GM19438 (cell line): ENCODE measurements at regions not wholly inside any gene's neighbourhood (a gene's known extent, or its start where the extent isn't known, plus 50 kb on each side); places are given as distances from the start of the nearest gene placed in this dataset.
"Not testable (repeated sequence)": the region's sequence is repeated elsewhere in the genome, so short reads cannot be mapped to it uniquely, and the experiment has no call there.

ENCODE experiments used
- ATAC-seq: cut with Tn5 transposase; IDR thresholded peaks from one replicate; pipeline ENCODE4 v1.9.1; 2021; ENCODE audit warnings: low read depth; ENCODE audit not compliant: unreplicated experiment

- ATAC-seq: no peak
Measured at GRCh38 chrX:130467936-130468335, 66.1 kb downstream of the RBMX2 start.

- no peak for ATAC-seq
Measured at GRCh38 chrX:130468395-130468923, 66.7 kb downstream of the RBMX2 start.

GRCh38 chrX:130482871-130483270 lies 81.1 kb downstream of the RBMX2 start:
- ATAC-seq: no peak

- no peak for ATAC-seq
Measured at GRCh38 chrX:130485870-130486269, 84.1 kb downstream of the RBMX2 start.

- ATAC-seq: not testable (repeated sequence)
Measured at GRCh38 chrX:130495502-130495901, 93.7 kb downstream of the RBMX2 start.

GRCh38 chrX:130497531-130497930 lies 95.7 kb downstream of the RBMX2 start:
- no peak for ATAC-seq

GRCh38 chrX:130498653-130499274 lies 97.0 kb downstream of the RBMX2 start:
- no peak for ATAC-seq

- no peak for ATAC-seq
Measured at GRCh38 chrX:130502016-130502570, 100.3 kb downstream of the RBMX2 start.

- ATAC-seq: no peak
Measured at GRCh38 chrX:130504019-130504418, 102.2 kb downstream of the RBMX2 start.

GRCh38 chrX:130507015-130507414 lies 105.2 kb downstream of the RBMX2 start:
- no peak for ATAC-seq

GRCh38 chrX:130512534-130512933 lies 110.7 kb downstream of the RBMX2 start:
- not testable (repeated sequence) for ATAC-seq

- ATAC-seq: no peak
Measured at GRCh38 chrX:130516123-130516522, 114.3 kb downstream of the RBMX2 start.

GRCh38 chrX:130523460-130524394 lies 121.9 kb downstream of the RBMX2 start:
- no peak for ATAC-seq

- no peak for ATAC-seq
Measured at GRCh38 chrX:130524476-130525194, 122.8 kb downstream of the RBMX2 start.

GRCh38 chrX:130529531-130529930 lies 127.7 kb downstream of the RBMX2 start:
- ATAC-seq: no peak

GRCh38 chrX:130531066-130531465 lies 129.3 kb downstream of the RBMX2 start:
- ATAC-seq: no peak

- ATAC-seq: peak; percentile 66
Measured at GRCh38 chrX:130539721-130540321, 138.0 kb downstream of the RBMX2 start.

GRCh38 chrX:130543603-130544325 lies 142.0 kb downstream of the RBMX2 start:
- ATAC-seq: no peak

- ATAC-seq: no peak
Measured at GRCh38 chrX:130545796-130546195, 144.0 kb downstream of the RBMX2 start.

- ATAC-seq: not testable (repeated sequence)
Measured at GRCh38 chrX:130549382-130549781, 147.6 kb downstream of the RBMX2 start.
